Retinal pigment epithelial cell (primary cell): ENCODE measurements at regions not wholly inside any gene's neighbourhood (a gene's known extent, or its start where the extent isn't known, plus 50 kb on each side); places are given as distances from the start of the nearest gene placed in this dataset.

Experiments
- DNase-seq: peaks from one replicate; pipeline ENCODE4 v3.0.0-alpha.2; 2010; ENCODE audit warnings: low read depth
- H3K4me3 ChIP-seq: 2 replicates; pipeline ENCODE4 v1.5.1; 2011; ENCODE audit warnings: mild to moderate bottlenecking, low read length, control low read depth, moderate library complexity
- TF ChIP-seq, protein P1 (sequence below): conservative IDR thresholded peaks from 2 replicates; pipeline ENCODE4 v1.5.1; 2011; ENCODE audit warnings: low read depth, low read length, control low read depth, inconsistent platforms

GRCh38 chr6:117847912-117848311, 59.2 kb upstream of the SLC35F1 start:
- H3K4me3 ChIP-seq = no peak overlapping the region
- TF ChIP-seq, protein P1, sequence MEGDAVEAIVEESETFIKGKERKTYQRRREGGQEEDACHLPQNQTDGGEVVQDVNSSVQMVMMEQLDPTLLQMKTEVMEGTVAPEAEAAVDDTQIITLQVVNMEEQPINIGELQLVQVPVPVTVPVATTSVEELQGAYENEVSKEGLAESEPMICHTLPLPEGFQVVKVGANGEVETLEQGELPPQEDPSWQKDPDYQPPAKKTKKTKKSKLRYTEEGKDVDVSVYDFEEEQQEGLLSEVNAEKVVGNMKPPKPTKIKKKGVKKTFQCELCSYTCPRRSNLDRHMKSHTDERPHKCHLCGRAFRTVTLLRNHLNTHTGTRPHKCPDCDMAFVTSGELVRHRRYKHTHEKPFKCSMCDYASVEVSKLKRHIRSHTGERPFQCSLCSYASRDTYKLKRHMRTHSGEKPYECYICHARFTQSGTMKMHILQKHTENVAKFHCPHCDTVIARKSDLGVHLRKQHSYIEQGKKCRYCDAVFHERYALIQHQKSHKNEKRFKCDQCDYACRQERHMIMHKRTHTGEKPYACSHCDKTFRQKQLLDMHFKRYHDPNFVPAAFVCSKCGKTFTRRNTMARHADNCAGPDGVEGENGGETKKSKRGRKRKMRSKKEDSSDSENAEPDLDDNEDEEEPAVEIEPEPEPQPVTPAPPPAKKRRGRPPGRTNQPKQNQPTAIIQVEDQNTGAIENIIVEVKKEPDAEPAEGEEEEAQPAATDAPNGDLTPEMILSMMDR = no peak
- DNase-seq = no peak

- TF ChIP-seq, protein P1 = no peak
- H3K4me3 ChIP-seq = no peak overlapping the region
- no peak for DNase-seq
Observed at GRCh38 chr6:117849087-117849486, 58.0 kb upstream of the SLC35F1 start.
